ENCODE measurements at regions not wholly inside any gene's neighbourhood (a gene's known extent, or its start where the extent isn't known, plus 50 kb on each side); places are given as distances from the start of the nearest gene placed in this dataset.

- Histone ChIP-seq H3K4me1 (replicated peaks) (no peaks in the 10 kb centered on the region), H3K27ac (no peak overlapping the region), H3K9me3 (no peaks in the 10 kb centered on the region), H3K4me3 (no peak overlapping the region), H3K27me3 (replicated peaks; ENCODE audit: insufficient read depth) (no peaks in the 10 kb centered on the region), H3K36me3 (no peaks in the 10 kb centered on the region)
- WGBS, result 50% methylated on average over 13 of the region's 13 CpGs
- TF ChIP-seq, protein P1, sequence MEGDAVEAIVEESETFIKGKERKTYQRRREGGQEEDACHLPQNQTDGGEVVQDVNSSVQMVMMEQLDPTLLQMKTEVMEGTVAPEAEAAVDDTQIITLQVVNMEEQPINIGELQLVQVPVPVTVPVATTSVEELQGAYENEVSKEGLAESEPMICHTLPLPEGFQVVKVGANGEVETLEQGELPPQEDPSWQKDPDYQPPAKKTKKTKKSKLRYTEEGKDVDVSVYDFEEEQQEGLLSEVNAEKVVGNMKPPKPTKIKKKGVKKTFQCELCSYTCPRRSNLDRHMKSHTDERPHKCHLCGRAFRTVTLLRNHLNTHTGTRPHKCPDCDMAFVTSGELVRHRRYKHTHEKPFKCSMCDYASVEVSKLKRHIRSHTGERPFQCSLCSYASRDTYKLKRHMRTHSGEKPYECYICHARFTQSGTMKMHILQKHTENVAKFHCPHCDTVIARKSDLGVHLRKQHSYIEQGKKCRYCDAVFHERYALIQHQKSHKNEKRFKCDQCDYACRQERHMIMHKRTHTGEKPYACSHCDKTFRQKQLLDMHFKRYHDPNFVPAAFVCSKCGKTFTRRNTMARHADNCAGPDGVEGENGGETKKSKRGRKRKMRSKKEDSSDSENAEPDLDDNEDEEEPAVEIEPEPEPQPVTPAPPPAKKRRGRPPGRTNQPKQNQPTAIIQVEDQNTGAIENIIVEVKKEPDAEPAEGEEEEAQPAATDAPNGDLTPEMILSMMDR (IDR thresholded peaks at IDR 0.05), result no peak
- no peak for TF ChIP-seq POLR2A (IDR thresholded peaks at IDR 0.05)
- TF ChIP-seq POLR2AphosphoS5 (IDR thresholded peaks at IDR 0.05), result no peak
- no peak for DNase-seq (ENCODE audit: low spot score)
- intact Hi-C loops (cut with DNase I), result no loop called here
Measured at GRCh38 chr10:131546086-131546810, 234.7 kb upstream of the TCERG1L start.

DNA sequence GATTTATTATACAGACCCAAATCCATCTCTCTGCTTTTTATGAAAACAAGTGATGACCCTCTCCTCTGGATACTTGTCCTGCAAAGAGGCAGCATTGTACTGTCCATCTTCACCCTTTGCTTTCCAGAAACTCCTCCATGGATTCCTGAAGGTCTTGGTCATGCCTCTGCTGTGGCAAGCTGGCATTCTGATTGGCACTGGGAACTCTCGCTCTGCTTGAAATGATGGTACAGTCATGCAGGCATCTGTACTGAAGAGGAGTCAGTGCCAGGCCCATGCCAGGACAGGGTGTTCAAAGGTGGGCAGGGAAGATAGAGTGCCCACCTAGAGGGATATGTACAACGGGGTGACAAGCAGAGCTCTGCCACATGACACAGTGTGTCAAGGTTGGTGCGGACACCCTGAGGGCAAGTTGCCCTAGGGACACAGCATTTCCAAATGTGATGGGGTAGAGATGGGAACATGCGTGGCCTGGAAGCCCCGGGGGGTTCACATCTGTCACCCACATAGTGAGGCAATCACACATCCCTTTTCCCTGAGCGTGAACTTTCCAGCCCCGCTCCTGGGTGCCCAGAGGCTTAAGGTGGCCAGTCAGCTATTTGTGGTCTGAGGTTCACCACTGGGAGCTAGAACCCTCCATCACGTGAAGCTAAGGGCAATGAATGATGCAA is 235.7 kb upstream of the TCERG1L start:
- no peaks in the 10 kb centered on the region for H3K4me1 ChIP-seq (replicated peaks)
- H3K9me3 ChIP-seq, result no peaks in the 10 kb centered on the region
- no peak for DNase-seq (ENCODE audit: low spot score)
- TF ChIP-seq POLR2A (IDR thresholded peaks at IDR 0.05) (no peak), POLR2AphosphoS5 (IDR thresholded peaks at IDR 0.05) (no peak)
- TF ChIP-seq, protein P1 (IDR thresholded peaks at IDR 0.05), result no peak
- no peaks in the 10 kb centered on the region for H3K27me3 ChIP-seq (replicated peaks; ENCODE audit: insufficient read depth)
- intact Hi-C loops (cut with DNase I), result no loop called here
- WGBS, result 90% methylated on average over 8 of the region's 8 CpGs
- H3K36me3 ChIP-seq, result no peaks in the 10 kb centered on the region
- no peak overlapping the region for H3K4me3 ChIP-seq
- no peak overlapping the region for H3K27ac ChIP-seq

- Histone ChIP-seq H3K36me3 (no peaks in the 10 kb centered on the region), H3K27me3 (replicated peaks; ENCODE audit: insufficient read depth) (no peaks in the 10 kb centered on the region), H3K4me1 (replicated peaks) (no peaks in the 10 kb centered on the region), H3K4me3 (no peak overlapping the region), H3K27ac (no peak overlapping the region), H3K9me3 (no peaks in the 10 kb centered on the region)
- TF ChIP-seq POLR2AphosphoS5 (IDR thresholded peaks at IDR 0.05), result no peak
- no peak for TF ChIP-seq POLR2A (IDR thresholded peaks at IDR 0.05)
- TF ChIP-seq, protein P1 (IDR thresholded peaks at IDR 0.05), result no peak
- WGBS, result 80% methylated on average over 12 of the region's 12 CpGs
- intact Hi-C loops (cut with DNase I), result no loop called here
- no peak for DNase-seq (ENCODE audit: low spot score)
Measured at GRCh38 chr10:131548176-131548575, 236.7 kb upstream of the TCERG1L start.

GRCh38 chr10:131549116-131549515 is 237.6 kb upstream of the TCERG1L start:
- H3K27me3 ChIP-seq (replicated peaks; ENCODE audit: insufficient read depth), result no peaks in the 10 kb centered on the region
- WGBS, result 75% methylated on average over 8 of the region's 8 CpGs
- DNase-seq (ENCODE audit: low spot score), result no peak
- intact Hi-C loops (cut with DNase I), result no loop called here
- no peaks in the 10 kb centered on the region for H3K9me3 ChIP-seq
- no peaks in the 10 kb centered on the region for H3K36me3 ChIP-seq
- no peak overlapping the region for H3K27ac ChIP-seq
- H3K4me1 ChIP-seq (replicated peaks), result no peaks in the 10 kb centered on the region
- no peak overlapping the region for H3K4me3 ChIP-seq
- TF ChIP-seq POLR2AphosphoS5 (IDR thresholded peaks at IDR 0.05) (no peak), POLR2A (IDR thresholded peaks at IDR 0.05) (no peak)
- TF ChIP-seq, protein P1 (IDR thresholded peaks at IDR 0.05), result no peak

DNA sequence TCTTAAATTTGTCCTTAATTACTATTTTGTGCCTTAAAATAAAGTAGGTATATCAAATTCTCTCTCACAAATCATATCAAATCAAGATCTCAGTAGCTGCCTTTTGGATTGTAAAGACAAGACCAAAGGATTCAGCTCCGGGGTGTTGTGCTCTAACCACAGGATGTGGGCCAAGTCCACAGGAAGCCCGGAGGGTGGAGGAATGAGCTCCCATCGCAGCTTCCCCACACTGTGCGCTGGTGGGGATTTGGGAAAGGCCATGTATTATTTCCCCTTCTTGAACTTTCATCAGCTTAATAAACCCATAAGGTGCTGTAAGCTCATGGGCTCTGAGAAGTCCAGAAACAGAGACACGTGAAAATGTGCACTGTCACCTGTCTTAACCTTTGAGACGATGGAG is 241.6 kb upstream of the TCERG1L start:
- H3K4me1 ChIP-seq (replicated peaks), result no peaks in the 10 kb centered on the region
- no peak for TF ChIP-seq POLR2AphosphoS5 (IDR thresholded peaks at IDR 0.05)
- intact Hi-C loops (cut with DNase I), result no loop called here
- no peak for DNase-seq (ENCODE audit: low spot score)
- WGBS, result 51% methylated on average over 6 of the region's 6 CpGs
- H3K4me3 ChIP-seq, result no peak overlapping the region
- peaks cover 5% of the 10 kb centered on the region for H3K27me3 ChIP-seq (replicated peaks; ENCODE audit: insufficient read depth)
- H3K9me3 ChIP-seq, result no peaks in the 10 kb centered on the region
- H3K27ac ChIP-seq, result no peak overlapping the region
- H3K36me3 ChIP-seq, result no peaks in the 10 kb centered on the region
